ENCODE measurements at regions not wholly inside any gene's neighbourhood (a gene's known extent, or its start where the extent isn't known, plus 50 kb on each side); places are given as distances from the start of the nearest gene placed in this dataset.
A peak's percentile ranks its signal among the peaks of the same experiment; 100 is the strongest.
"Not testable (repeated sequence)": the region's sequence is repeated elsewhere in the genome, so short reads cannot be mapped to it uniquely, and the experiment has no call there.

DNA sequence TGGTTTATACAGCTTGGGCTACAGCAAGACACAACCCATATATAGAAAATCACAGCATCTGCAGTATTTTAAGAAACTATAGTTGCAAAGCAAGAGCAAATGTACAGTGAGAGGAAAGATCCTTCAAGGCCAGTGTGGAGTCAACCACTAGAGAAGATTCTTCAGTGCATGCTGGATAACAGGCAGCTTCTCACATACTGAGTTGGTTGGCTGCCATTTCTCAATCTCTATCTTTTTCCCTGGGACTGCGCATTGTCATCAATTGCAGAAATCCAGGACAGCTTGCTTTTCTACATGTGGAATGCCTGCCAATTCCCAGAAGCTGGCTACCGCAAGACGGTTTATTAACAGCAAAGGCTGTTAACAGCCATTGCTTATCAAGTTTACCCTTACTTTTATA is 646.5 kb downstream of the CDY1 start:
- H3K9me3 ChIP-seq (ENCODE audit: control insufficient read depth in 2 of 3, low read length in 3 of 3); H3K27me3 Mint-ChIP-seq; H3K27ac Mint-ChIP-seq; H3K4me3 Mint-ChIP-seq; H3K36me3 Mint-ChIP-seq; H3K36me3 ChIP-seq (ENCODE audit: control insufficient read depth in 2 of 3, insufficient read depth in 3 of 3, low read length in 3 of 3); H3K9me3 Mint-ChIP-seq; intact Hi-C loops (cut with micrococcal nuclease); DNase-seq; POLR2A ChIA-PET; H3K4me3 ChIP-seq (ENCODE audit: low read length); H3K27me3 ChIP-seq (ENCODE audit: control insufficient read depth in 2 of 2, insufficient read depth in 2 of 2, low read length in 2 of 2); ATAC-seq; H3K4me1 ChIP-seq (ENCODE audit: control insufficient read depth in 2 of 2, insufficient read depth in 2 of 2, low read length in 2 of 2); CTCF ChIA-PET; H3K4me1 Mint-ChIP-seq; H3K27ac ChIP-seq (ENCODE audit: low read depth, low read length): not testable (repeated sequence)

DNA sequence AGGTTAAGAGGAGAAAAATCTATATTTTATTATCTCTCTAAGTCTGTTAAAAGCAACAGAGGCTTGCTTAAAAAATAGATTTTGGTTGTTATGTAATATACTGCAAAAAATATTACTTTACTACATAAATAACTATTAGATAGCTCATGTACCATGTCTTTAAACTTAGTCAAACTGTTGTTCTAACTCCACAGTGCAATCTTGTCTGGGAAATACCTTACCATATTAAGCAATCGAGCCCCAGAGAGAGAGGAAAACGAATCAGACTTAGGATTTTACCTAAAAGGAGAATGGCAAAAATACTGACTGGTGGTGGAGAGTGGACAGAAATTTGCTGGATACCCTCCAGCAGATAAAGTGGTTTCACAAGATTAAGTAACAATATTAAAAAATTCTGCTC is 647.0 kb downstream of the CDY1 start:
- H3K9me3 ChIP-seq (ENCODE audit: control insufficient read depth in 2 of 3, low read length in 3 of 3); CTCF ChIA-PET; H3K36me3 Mint-ChIP-seq; H3K27ac ChIP-seq (ENCODE audit: low read depth, low read length); H3K27ac Mint-ChIP-seq; H3K4me3 Mint-ChIP-seq; POLR2A ChIA-PET; H3K27me3 ChIP-seq (ENCODE audit: control insufficient read depth in 2 of 2, insufficient read depth in 2 of 2, low read length in 2 of 2); H3K4me1 ChIP-seq (ENCODE audit: control insufficient read depth in 2 of 2, insufficient read depth in 2 of 2, low read length in 2 of 2); DNase-seq; H3K27me3 Mint-ChIP-seq; H3K9me3 Mint-ChIP-seq; H3K36me3 ChIP-seq (ENCODE audit: control insufficient read depth in 2 of 3, insufficient read depth in 3 of 3, low read length in 3 of 3); intact Hi-C loops (cut with micrococcal nuclease); ATAC-seq; H3K4me3 ChIP-seq (ENCODE audit: low read length); H3K4me1 Mint-ChIP-seq: not testable (repeated sequence)

DNA sequence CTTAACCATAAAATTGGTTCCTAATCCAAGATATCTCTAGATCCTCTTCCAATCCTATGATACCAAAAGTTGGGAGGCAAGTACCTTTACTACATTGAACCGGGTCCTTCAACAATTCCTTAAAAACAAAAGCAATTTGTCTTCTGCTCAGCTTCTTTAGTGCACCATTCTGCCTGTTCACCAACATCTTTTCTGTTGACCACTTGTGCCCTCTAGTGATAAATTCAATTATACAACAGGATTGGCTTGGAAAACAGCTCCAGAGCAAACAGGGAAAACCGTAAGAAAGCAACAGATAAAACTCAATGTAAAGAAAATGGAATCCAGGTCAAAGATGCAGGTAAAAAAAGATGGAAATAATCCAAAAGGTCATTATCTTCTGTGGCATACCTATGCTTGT is 651.2 kb downstream of the CDY1 start:
- H3K27ac ChIP-seq (ENCODE audit: low read depth, low read length); CTCF ChIA-PET; H3K27ac Mint-ChIP-seq; H3K27me3 Mint-ChIP-seq; POLR2A ChIA-PET; intact Hi-C loops (cut with micrococcal nuclease); H3K9me3 Mint-ChIP-seq; H3K27me3 ChIP-seq (ENCODE audit: control insufficient read depth in 2 of 2, insufficient read depth in 2 of 2, low read length in 2 of 2); H3K36me3 ChIP-seq (ENCODE audit: control insufficient read depth in 2 of 3, insufficient read depth in 3 of 3, low read length in 3 of 3); H3K4me3 Mint-ChIP-seq; DNase-seq; H3K36me3 Mint-ChIP-seq; H3K9me3 ChIP-seq (ENCODE audit: control insufficient read depth in 2 of 3, low read length in 3 of 3); H3K4me1 Mint-ChIP-seq; ATAC-seq; H3K4me3 ChIP-seq (ENCODE audit: low read length); H3K4me1 ChIP-seq (ENCODE audit: control insufficient read depth in 2 of 2, insufficient read depth in 2 of 2, low read length in 2 of 2): not testable (repeated sequence)

DNA sequence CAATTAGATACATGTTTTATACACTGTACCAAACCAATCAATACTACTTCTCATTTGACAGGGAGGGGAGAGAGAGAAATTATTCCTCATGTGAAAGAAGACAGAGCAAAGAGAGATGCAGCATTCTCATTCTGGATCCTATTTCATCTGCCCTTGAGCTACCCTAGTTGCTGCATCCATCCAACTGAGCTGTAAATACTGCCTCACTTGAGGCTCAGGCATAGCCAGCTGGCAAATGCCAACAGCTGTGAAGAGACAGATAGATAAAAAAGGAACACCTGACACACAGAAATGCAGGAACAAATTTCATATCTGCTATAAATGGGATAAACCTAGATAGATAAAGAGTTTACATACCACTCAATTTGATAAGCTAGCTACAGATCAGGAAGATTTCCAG is 684.1 kb downstream of the CDY1 start:
- H3K4me3 ChIP-seq (ENCODE audit: low read length); H3K36me3 Mint-ChIP-seq; H3K27ac Mint-ChIP-seq; H3K27ac ChIP-seq (ENCODE audit: low read depth, low read length); POLR2A ChIA-PET; H3K27me3 Mint-ChIP-seq; H3K4me1 ChIP-seq (ENCODE audit: control insufficient read depth in 2 of 2, insufficient read depth in 2 of 2, low read length in 2 of 2); H3K9me3 ChIP-seq (ENCODE audit: control insufficient read depth in 2 of 3, low read length in 3 of 3); ATAC-seq; H3K4me1 Mint-ChIP-seq; CTCF ChIA-PET; H3K36me3 ChIP-seq (ENCODE audit: control insufficient read depth in 2 of 3, insufficient read depth in 3 of 3, low read length in 3 of 3); intact Hi-C loops (cut with micrococcal nuclease); H3K9me3 Mint-ChIP-seq; H3K4me3 Mint-ChIP-seq; DNase-seq; H3K27me3 ChIP-seq (ENCODE audit: control insufficient read depth in 2 of 2, insufficient read depth in 2 of 2, low read length in 2 of 2): not testable (repeated sequence)

DNA sequence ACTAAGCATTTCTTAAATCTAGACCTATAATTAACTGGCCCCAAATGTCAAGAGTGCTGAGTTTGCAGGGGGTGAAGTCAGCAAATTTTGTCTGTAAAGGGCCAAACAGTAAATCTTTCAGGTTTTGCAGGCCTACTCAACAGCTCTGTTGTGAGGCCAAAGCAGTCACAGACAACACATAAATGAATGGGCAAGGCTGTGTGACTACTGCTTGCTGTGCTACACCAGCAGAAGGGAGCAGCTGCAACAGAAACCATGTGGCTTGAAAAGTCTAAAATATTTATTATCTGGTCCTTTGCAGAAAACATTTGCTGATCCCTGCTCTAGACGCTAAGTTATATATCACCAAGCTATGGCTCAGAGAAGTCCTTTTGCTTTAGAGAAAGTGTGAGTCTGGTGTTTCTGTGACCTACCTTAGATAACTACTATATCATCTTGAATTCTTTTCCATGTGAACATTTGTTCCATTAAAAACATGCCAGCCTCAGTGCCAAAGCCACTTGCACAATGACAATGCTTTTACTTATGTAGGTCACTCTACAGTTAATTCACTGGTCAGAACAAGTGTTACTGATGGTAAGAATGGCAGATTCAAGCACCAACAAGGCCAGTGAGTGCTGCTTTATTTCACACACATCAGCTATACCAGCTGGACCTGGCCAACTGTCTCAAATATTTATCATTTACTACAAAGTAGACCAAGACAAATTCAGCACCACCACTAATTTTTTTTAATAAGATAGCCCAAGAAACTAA is 684.9 kb downstream of the CDY1 start:
- H3K9me3 Mint-ChIP-seq, POLR2A ChIA-PET: not testable (repeated sequence)

DNA sequence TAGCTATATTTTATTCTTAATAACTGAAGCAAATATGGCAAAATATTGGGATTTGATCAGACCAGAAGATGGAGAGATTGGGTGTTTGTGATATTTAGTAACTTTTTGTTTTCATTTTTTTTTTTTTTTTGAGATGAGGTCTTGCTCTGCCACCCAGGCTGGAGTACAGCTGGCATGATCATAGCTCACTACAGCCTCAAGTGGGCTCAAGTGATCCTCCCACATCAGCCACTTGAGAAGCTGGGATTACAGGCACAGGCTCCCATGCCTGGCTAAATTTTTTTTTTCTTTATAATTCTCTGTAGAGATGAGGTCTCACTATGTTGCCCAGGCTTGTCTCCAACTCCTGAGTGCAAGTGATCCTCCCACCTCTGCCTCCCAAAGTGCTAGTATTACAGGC is 686.4 kb downstream of the CDY1 start:
- H3K27ac ChIP-seq (ENCODE audit: low read depth, low read length); H3K9me3 ChIP-seq (ENCODE audit: control insufficient read depth in 2 of 3, low read length in 3 of 3); H3K36me3 Mint-ChIP-seq; H3K4me1 ChIP-seq (ENCODE audit: control insufficient read depth in 2 of 2, insufficient read depth in 2 of 2, low read length in 2 of 2); POLR2A ChIA-PET; H3K4me3 ChIP-seq (ENCODE audit: low read length); H3K27ac Mint-ChIP-seq; H3K4me1 Mint-ChIP-seq; ATAC-seq; H3K4me3 Mint-ChIP-seq; CTCF ChIA-PET; DNase-seq; H3K27me3 ChIP-seq (ENCODE audit: control insufficient read depth in 2 of 2, insufficient read depth in 2 of 2, low read length in 2 of 2); H3K9me3 Mint-ChIP-seq; H3K36me3 ChIP-seq (ENCODE audit: control insufficient read depth in 2 of 3, insufficient read depth in 3 of 3, low read length in 3 of 3); H3K27me3 Mint-ChIP-seq; intact Hi-C loops (cut with micrococcal nuclease): not testable (repeated sequence)

More for the DNA sequence above, 684.9 kb downstream of the CDY1 start:
- H3K4me1 ChIP-seq (ENCODE audit: control insufficient read depth in 2 of 2, insufficient read depth in 2 of 2, low read length in 2 of 2); H3K36me3 Mint-ChIP-seq; H3K27me3 Mint-ChIP-seq; H3K4me3 ChIP-seq (ENCODE audit: low read length); intact Hi-C loops (cut with micrococcal nuclease); CTCF ChIA-PET; H3K27ac Mint-ChIP-seq; DNase-seq; H3K36me3 ChIP-seq (ENCODE audit: control insufficient read depth in 2 of 3, insufficient read depth in 3 of 3, low read length in 3 of 3); H3K4me1 Mint-ChIP-seq; H3K9me3 ChIP-seq (ENCODE audit: control insufficient read depth in 2 of 3, low read length in 3 of 3); ATAC-seq; H3K27me3 ChIP-seq (ENCODE audit: control insufficient read depth in 2 of 2, insufficient read depth in 2 of 2, low read length in 2 of 2); H3K27ac ChIP-seq (ENCODE audit: low read depth, low read length); H3K4me3 Mint-ChIP-seq: not testable (repeated sequence)

DNA sequence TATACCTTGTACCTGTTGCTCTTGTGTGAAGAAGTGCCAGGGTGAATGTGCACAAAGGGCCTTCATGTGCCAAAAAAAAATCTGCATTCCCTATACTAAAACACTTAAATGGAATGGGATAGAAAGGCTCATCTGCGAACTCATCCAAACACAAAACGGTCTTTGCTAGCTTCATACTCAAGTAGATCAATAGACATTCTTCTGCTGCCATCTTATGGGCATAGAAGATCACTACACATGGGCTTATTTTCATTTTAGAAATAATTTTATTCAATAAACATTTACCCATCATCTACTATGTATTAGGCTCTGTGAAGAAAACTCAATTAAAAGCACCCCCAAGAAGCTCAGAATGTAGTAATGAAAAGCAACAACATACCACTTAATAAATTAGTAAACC is 693.1 kb downstream of the CDY1 start:
- H3K4me1 Mint-ChIP-seq; H3K4me3 ChIP-seq (ENCODE audit: low read length); H3K4me3 Mint-ChIP-seq; ATAC-seq; H3K36me3 Mint-ChIP-seq; H3K9me3 ChIP-seq (ENCODE audit: control insufficient read depth in 2 of 3, low read length in 3 of 3); CTCF ChIA-PET; H3K27ac Mint-ChIP-seq; intact Hi-C loops (cut with micrococcal nuclease); H3K27me3 Mint-ChIP-seq; H3K4me1 ChIP-seq (ENCODE audit: control insufficient read depth in 2 of 2, insufficient read depth in 2 of 2, low read length in 2 of 2); H3K36me3 ChIP-seq (ENCODE audit: control insufficient read depth in 2 of 3, insufficient read depth in 3 of 3, low read length in 3 of 3); H3K9me3 Mint-ChIP-seq; H3K27ac ChIP-seq (ENCODE audit: low read depth, low read length); H3K27me3 ChIP-seq (ENCODE audit: control insufficient read depth in 2 of 2, insufficient read depth in 2 of 2, low read length in 2 of 2); POLR2A ChIA-PET: not testable (repeated sequence)
- peak in 1 of 9 donors; percentile 1 for DNase-seq
